Fibroblast of peridontal ligament (primary cell): ENCODE measurements at regions not wholly inside any gene's neighbourhood (a gene's known extent, or its start where the extent isn't known, plus 50 kb on each side); places are given as distances from the start of the nearest gene placed in this dataset.

ENCODE experiments used
- DNase-seq: peaks from one replicate; pipeline ENCODE4 v3.0.0-alpha.2; 2010; ENCODE audit errors: extremely low read depth

DNA sequence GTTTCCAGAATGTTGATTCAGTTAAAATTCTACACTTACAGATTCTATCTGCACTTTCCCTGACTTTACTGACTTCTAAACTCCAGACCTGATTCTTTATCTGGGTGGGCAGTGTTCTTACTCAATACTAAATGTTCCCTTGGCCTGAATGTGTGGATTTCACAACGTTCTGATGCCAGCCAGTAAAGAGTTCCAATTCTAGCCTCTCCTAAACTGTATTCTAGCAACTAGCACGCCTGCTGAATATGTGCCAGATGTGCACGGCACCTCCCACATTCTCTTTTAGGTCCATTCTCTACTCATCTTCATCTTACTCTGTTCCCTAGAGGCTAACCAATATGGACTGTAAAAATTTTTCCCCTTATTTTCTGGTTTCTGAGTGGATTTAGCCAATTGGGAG lies 479.5 kb upstream of the AGTR1 start:
- no peak for DNase-seq

DNA sequence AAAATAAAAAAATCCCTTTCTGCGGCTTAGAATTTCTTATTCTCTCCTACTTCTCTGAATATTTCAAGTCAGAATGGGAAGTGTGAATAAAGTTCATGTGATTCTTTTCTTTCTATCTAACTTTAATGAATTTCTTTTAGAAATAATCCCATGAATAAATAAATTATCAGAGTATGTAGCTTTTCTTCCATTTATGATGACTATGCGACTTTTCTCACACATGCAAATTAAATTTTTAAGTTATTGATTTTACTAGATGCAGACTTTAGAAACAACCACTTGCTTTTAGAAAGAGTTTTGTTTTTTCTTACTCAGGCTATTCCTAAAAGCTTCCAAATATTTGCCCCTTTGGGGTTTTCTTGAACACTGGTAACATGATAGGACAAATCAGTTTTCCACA lies 477.7 kb upstream of the AGTR1 start:
- no peak for DNase-seq

DNA sequence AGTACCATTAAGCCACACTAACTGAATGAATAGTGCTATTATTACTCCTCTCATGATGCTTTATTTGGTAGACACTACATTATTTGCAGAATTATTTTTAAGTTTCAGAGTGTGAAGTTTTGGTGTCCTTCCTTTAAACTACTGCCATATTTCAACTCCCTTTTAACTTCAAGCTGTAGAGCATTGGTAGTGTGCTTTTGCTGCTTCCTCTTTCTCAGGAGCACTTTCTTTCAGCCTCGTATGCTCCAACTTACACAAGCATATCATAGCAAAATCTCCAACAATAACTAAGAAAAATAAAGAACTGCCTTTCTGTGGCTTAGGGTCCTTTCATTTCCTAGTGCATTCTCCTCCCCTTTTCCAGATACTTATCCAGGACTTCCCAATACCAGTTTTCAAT lies 476.4 kb upstream of the AGTR1 start:
- no peak for DNase-seq

DNA sequence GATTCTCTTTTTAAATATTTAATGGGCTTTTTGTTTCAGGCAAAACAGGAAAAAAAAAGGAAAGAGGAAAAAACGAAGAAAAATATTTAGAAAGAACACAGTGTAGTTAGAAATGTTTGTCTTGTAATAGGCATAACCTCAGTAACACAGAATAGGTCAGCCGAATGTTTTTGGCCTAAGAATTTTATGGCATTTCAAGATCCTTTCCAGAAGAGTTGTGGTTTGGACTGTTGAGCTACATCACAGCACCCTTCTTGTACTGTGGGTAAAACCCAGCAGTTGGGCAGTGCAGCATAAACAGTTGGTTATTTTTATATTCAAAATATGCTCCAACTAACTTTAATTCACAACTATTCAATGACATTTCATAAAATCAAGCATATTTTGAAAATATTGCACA lies 474.4 kb upstream of the AGTR1 start:
- DNase-seq: peak; percentile 69

DNA sequence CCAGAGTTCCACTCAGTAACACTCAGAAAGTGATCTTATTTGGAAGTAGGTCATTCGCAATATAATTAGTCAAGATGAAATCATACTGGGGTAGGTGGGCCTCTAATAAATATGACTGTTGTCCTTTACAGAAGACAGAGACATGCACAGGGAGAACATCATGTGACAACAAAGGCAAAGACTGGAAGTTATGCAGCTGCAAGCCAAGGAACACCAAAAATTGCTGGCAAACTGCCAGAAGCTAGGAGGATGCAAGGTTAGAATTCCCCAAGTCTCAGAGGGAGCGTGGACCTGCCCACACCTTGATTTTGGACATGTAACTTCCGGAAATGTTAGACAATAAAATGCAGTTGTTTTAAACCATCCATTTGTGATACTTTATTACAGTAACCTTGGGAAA lies 471.5 kb upstream of the AGTR1 start:
- no peak for DNase-seq

DNA sequence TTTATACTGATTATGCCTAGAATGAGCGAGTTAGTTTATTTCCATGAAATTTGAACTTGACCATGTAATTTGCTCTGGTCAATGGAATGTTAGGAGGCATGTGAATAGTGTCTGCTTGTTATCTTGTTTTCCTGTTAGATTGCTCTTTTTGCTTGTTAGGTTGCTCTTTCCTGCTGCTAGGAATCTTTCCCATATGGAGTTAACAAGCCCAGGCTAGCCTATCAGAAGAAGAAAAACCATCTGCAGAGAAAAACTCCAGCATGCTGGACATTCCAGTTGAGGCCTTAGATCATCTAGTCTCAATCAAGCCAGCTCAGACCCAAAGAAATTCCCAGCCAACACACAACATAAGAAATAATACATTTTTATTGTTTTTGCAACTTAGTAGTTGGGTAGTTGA lies 470.2 kb upstream of the AGTR1 start:
- DNase-seq: peak; percentile 49

DNA sequence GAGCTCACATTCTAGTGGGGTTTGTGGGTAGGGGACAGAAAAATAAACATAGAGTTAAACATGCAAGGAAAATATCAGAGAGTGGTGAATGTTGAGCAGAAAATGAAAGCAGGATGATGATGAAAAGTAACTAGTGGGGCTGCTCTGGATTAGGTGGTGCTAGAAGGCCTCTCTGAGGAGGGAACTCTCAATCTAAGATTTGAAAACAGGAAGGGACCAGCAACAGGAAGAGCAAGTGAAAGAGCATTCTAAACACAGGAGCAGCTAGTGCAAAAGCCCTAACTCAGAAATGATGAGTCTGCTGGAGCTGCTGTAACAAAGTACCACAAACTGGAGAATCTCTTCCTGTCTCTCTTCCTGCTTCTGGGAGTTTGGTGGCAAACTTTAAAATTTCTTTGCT lies 468.6 kb upstream of the AGTR1 start:
- no peak for DNase-seq

DNA sequence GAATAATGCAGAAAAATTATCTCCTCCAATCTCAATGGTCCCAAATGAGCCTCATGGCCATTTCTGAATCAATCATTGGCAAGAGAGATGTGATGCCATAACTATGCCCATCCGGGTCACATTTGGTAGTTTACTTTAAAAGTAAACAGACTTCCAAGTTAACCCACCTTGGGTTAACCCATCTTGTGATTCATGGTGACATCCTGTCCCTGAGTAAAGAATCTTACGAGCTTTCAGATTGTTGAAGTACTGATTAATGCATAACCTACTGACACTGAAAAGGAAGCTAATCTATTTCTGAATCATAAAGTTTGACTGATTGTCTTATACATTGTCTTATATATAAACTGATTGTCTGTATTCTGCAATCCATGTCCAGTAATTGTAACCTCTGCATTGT lies 467.2 kb upstream of the AGTR1 start:
- DNase-seq: no peak

DNA sequence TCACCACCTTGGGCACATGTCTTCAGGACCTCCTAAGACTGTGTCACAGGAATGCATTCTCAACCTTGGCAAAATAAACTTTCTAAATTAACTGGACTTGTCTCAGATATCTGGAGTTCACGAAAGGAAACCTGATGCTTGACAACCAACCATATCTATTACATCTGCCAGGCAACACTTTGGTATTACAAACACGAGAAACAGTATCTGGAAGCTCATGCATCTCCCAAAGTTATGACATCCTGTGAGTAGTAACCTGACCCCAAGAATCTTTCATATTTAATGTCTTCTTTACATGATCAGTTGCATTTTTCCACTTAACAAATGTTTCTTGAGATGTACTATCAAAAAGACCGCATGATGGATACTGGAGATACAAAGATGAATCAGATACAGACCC lies 465.3 kb upstream of the AGTR1 start:
- no peak for DNase-seq

DNA sequence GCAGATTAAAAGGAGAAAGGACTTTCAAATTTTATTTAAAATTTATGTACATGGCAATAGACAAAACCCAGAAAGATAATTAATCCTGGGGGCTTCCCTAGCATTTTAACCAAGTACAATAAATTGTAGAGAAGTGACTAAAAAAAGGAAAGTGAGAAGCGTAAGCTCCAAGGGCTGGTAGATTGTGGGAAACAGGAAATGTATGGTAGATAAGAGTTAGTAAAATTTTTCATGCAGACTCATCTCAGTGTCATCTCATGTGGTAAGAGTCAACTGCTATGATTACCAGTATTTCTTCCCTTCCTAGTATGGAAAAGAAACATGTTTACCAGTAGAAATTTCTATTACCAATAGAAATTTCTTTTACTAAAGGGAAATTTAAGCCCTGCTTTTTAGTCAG lies 464.3 kb upstream of the AGTR1 start:
- no peak for DNase-seq

DNA sequence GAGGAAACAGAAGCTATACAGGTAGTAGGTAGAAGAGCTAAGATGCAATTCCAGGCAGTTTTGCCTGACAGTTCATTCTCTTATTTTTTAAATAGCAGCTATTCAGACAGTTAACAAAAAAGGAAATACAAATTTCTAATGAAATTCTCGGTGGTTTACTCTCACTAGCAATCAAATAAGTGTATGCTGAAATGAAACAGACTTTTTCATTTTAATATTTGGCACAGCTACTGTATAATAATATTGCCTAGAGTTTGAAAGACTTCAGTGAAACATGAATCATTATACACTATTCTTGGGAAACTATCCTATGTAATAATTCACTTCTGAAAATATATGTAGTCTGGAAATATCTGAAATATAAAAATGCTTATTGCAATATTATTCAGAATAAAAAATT lies 463.2 kb upstream of the AGTR1 start:
- DNase-seq: no peak

DNA sequence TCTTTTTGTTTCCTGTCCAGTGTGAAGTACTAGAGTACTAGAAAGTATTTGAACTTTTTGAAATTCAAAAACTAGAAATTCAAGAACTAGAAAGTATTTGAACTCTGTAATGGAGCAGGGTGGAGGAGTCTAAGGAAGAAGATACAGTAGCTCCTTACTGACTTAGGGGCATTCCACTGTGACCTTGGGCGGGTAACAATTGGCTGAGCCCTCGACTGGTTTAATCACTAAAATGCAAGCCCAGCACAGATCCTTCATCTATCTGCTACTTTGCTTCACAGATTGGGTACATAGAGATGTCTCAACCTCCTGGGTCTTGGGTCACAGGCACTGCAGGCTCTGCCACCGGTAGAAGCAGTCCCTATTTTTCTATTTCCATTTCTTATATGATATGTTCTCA lies 462.1 kb upstream of the AGTR1 start:
- DNase-seq: no peak

DNA sequence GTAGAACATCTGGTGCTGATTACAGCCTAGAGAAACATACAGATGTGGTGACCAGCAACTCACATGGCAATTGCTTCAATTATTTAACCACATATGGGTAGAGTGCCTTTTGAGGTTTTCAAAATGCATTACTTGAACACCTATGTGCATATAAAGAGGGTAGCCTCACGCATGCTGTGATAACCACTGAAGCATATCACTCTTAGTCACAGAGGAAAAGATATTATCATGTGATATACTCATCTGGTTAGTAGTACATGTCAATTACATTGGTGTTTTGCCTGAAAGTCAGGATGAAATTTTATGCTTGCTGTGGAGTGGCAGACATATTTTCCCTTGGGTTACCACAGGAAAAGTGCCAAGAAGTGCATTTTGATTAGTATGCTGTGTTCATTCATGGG lies 459.3 kb upstream of the AGTR1 start:
- DNase-seq: peak; percentile 55

DNA sequence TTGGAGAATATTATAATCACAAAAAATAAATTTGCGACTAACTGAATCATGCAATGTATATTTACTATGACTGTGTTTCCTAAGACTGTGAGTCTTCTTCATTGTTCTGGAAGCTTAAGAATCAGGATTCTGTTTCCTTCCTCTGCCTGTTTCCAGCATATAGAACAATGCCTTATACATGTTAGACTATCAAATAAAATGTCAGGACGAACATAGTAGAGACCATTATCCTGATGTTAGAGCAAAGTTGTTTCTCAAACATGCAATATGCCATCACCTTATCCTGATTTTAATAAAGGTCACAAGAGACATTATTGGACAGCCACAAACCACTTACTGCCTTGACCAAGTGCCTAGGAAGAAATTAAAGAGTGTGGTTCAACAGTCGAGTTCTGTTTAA lies 457.4 kb upstream of the AGTR1 start:
- DNase-seq: no peak

DNA sequence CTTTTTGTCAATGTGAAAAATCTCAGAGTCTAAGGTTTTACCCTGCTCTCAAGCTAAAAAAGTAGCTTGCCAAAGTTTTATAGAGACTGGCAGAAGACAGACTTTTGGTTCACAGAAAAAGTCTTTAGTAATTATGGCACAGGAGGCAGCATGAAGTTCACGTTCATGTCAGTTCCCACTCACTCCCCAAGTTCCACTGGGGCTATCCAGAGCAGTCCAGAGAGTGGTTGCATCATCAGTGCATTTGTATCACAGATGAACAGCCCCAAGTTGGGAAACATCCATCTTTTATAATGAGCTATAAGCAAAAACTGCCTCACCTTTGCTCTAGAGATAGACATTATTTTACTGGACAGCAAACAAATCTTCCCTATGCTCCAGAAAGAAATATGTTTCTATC lies 454.1 kb upstream of the AGTR1 start:
- DNase-seq: no peak

DNA sequence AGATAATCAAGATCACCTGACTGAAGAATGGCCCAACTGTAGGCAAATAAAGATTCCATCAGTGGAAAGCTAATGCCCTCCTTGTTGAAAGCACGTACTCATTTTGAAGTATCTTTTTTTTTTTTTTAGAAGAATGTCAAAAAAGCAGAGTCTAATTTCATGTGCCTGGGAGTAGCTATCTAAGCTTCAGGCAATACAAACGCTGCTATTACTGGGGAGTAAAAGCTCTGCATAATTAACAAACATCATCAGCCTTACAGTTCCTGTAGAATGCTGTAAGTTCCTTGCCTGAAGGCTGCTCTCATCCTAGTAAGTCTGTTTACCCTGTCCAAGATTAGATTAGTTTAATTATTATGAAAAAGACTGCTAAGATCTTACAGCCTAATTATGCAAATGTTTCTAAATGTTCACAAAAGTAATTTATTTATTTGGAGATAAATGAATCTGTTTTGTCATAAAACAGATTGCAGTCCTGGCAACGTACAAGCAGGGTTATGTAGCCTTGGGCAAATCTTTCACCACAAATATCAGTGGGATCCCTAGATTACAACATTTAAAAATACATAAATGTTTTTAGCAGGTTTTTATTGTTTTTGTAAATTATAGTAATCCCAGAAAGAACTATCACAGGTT lies 451.3 kb upstream of the AGTR1 start:
- no peak for DNase-seq

DNA sequence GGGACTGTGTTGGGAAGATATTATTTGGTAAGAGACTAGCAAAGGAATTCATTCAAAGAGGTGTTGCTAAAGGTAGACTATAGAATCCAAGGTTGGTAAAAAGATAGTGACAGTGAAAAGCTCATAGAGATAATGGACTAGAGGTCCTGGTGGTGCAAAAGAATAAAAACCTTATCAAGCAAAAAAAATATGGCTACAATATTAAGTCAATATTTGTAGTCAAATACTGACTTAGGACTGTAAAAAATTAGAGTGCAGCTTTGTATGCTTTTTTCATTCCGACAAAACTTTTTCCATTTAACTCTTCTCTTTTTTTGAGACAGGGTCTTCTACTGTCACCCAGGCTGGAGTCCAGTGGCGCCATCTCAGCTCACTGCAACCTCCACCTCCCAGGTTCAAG lies 444.0 kb upstream of the AGTR1 start:
- DNase-seq: no peak

DNA sequence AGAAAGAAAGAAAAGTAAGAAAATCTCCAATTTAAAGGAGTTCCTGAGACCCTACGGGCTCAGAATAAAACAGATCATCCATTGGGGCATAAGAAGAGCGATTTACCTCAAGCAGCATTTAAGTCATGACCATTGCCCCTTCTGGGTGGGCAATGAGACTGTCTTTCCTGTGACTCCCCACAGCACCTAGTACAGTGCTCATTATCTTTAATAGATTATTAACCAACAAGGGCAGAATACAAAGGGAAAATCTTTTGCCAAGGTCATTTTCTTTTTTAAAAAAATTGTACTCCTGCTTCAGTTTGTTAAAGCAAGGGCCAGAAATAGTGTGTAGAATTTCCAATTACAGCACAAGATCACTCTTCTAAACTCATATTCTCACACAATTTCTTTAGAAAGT lies 443.3 kb upstream of the AGTR1 start:
- no peak for DNase-seq

DNA sequence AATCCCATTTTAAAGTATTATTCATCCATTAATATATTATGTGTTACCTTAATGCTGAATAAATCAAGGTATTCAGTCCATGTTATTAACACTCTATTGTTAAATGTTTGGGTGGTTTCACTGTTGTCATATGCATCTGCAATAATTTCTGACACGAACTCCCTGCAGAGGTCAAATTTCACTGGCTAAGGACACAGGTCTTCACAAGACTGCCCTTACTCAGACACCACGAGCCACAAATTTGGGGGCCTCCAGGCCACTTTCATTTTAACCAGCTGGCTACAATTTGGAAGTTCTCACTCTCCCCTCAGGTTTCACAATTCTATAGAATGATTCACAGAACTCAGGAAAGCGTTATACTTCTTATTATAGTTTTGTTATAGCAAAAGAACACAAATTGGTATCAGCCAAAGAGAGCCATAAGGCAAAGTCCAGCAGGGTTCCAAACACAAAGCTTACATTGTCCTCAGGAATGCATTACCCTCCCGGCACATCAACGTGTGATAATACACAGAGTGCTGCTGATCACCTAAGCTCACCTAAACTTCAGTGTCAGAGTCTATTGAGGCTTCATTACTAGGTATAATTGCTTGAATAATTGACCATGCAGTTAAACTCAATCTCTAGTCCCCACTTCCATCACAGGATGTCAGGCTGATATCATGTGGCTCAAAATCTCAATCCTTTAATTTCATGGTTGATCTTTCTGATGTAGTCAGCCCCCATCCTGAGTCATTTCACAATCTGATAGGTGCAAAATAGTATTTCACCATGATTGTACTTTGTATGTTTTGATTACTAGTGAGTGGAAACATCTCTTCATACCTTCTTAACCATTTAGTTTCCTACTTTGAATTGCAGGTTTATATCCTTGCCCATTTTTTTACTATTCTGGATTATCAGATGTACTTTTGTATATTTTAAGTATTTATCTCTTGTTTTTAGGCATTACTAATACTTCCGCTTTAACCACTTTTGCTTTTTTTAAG lies 441.4 kb upstream of the AGTR1 start:
- DNase-seq: no peak

DNA sequence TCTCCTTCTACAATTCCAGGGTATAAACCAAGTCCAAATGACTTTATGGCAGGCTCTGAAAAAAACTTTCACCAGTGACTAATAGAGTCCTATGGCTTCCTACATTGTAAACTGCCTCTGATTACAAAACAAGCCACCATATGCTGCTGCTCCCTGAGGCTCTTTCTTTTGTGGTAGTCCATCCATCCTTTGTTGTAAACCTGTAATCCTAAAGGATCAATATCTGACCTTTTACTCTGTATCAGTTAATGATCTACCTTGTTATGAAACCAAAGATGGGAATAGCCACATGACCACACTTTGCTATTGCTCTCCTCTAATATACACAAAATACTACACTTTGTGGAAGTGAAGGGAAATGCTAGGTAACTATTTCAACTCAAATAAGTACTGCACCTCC lies 434.7 kb upstream of the AGTR1 start:
- DNase-seq: no peak

DNA sequence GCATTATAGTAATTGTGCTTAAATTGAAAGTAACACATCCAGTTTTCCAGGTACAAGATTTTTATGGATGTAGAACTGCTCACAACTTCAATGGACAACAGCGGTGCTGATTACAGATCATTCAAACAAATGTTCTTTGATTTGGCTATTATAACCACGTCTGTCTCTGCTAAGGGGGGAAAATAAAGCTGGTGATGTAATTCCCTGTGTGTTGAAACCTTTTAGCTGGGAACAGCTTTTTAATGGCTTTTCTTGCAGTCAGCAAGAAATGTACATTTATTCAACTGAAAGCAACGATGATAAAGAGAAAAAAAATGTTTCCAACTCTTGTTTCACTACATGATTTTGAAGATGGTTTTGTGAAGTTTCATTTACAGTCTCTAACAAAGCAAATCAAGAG lies 431.9 kb upstream of the AGTR1 start:
- no peak for DNase-seq

DNA sequence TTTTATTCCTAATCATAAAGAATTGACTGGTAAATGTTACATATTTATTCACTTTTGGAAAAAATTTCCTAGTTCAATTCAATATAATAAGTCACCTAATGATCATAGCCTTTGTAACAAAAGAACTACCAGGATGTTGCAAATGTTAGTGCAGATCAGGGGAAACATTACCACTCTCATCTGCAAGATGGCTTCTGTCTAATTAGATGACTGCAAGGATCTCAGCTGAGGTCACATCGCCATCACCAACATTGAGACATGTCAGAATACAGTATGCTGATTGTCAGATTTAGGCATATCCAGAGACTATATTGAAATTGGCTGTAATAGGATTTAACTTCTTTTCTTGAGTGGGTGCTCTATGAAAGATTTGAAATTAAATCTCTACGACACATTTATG lies 431.4 kb upstream of the AGTR1 start:
- DNase-seq: no peak

DNA sequence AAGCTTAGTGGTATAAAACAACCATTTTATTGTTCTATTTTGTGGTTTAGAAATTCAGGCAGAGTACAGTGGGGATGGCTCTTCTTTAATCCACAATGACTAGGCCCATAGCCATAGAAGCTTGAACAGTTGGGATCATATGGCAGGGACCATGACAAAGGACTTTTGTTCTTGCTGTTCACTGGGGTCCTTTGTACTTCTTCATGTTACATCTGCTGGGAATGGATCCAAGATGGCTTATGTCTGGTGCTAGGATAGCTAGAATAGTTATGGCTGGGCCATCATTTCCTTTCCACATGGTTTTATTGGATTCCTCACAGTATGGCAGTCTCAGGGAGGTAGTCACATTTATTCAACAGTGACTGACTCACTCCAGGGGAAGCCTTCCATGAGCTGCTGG lies 427.9 kb upstream of the AGTR1 start:
- no peak for DNase-seq
